A673 (cell line): ENCODE measurements at regions not wholly inside any gene's neighbourhood (a gene's known extent, or its start where the extent isn't known, plus 50 kb on each side); places are given as distances from the start of the nearest gene placed in this dataset.

Source experiments
- BruUV-seq: library from RNA; stranded (reverse); fragments of 400-500 nt; replicated peaks from 2 replicates; lab custom pipeline; 2021; lab: Mats Ljungman, UMichigan
- CTCF ChIA-PET: fragments of 300-600 bp; sonication (Branson Sonifier 250); formaldehyde crosslinking; loops from one replicate; lab custom pipeline; 2022; ENCODE audit warnings: antibody characterized with exemption; lab: Charles Lee
- POLR2A ChIA-PET: fragments of 300-600 bp; sonication (Branson Sonifier 250); formaldehyde crosslinking; loops from one replicate; lab custom pipeline; 2022; ENCODE audit warnings: antibody characterized with exemption; ENCODE audit not compliant: low non-redundant PET; lab: Charles Lee
- DNase-seq: peaks from one replicate; pipeline ENCODE4 v3.0.0-alpha.2; 2015; ENCODE audit warnings: low spot score
- H3K27ac ChIP-seq: fragments of 200-600 bp; sonication (generic); 2 replicates; pipeline ENCODE4 v1.5.1; 2016; ENCODE audit warnings: mixed run types, low read depth, mild to moderate bottlenecking, mixed read lengths, antibody characterized with exemption, low read length; ENCODE audit not compliant: poor library complexity, severe bottlenecking
- H3K27me3 ChIP-seq: fragments of 200-600 bp; sonication (generic); replicated peaks from 2 replicates; pipeline ENCODE4 v1.6.1; 2017; ENCODE audit warnings: mixed run types, low read depth, mild to moderate bottlenecking, mixed read lengths, antibody characterized with exemption, low read length; ENCODE audit not compliant: insufficient read depth, poor library complexity
- H3K36me3 ChIP-seq: fragments of 200-600 bp; sonication (generic); 2 replicates; pipeline ENCODE4 v1.6.1; 2016; ENCODE audit warnings: mixed run types, mild to moderate bottlenecking, mixed read lengths, antibody characterized with exemption, low read length; ENCODE audit not compliant: insufficient read depth, poor library complexity, severe bottlenecking
- H3K4me1 ChIP-seq: fragments of 200-600 bp; sonication (generic); 2 replicates; pipeline ENCODE4 v1.6.1; 2017; ENCODE audit warnings: mixed run types, mild to moderate bottlenecking, mixed read lengths, antibody characterized with exemption, low read length; ENCODE audit not compliant: insufficient read depth, poor library complexity, severe bottlenecking
- H3K4me3 ChIP-seq: fragments of 200-600 bp; sonication (generic); 2 replicates; pipeline ENCODE4 v1.5.1; 2016; ENCODE audit warnings: low read depth, mixed run types, mild to moderate bottlenecking, mixed read lengths, low read length; ENCODE audit not compliant: poor library complexity, severe bottlenecking
- H3K9me3 ChIP-seq: fragments of 200-600 bp; sonication (generic); 2 replicates; pipeline ENCODE4 v1.6.1; 2016; ENCODE audit warnings: mixed run types, low read depth, mild to moderate bottlenecking, mixed read lengths, antibody characterized with exemption, low read length; ENCODE audit not compliant: poor library complexity, severe bottlenecking
- EZH2 ChIP-seq: fragments of 200-600 bp; sonication (generic); IDR thresholded peaks from 2 replicates; pipeline ENCODE4 v1.6.1; 2017; ENCODE audit warnings: borderline replicate concordance, low read depth, mild to moderate bottlenecking, mixed read lengths, antibody characterized with exemption, low read length; ENCODE audit not compliant: poor library complexity, severe bottlenecking
- intact Hi-C: fragments of 100-400 bp; cut with micrococcal nuclease; formaldehyde crosslinking; loops from one replicate; pipeline ENCODE4 v1.10.0; 2022; ENCODE audit not compliant: unreplicated experiment
- TF ChIP-seq, protein P1 (sequence below): fragments of 300-800, 200-600 bp; sonication (generic); conservative IDR thresholded peaks from 2 replicates; pipeline ENCODE4 v1.5.1; 2017; ENCODE audit warnings: low read depth, mild to moderate bottlenecking, antibody characterized with exemption, low read length, moderate library complexity, mixed read lengths

DNA sequence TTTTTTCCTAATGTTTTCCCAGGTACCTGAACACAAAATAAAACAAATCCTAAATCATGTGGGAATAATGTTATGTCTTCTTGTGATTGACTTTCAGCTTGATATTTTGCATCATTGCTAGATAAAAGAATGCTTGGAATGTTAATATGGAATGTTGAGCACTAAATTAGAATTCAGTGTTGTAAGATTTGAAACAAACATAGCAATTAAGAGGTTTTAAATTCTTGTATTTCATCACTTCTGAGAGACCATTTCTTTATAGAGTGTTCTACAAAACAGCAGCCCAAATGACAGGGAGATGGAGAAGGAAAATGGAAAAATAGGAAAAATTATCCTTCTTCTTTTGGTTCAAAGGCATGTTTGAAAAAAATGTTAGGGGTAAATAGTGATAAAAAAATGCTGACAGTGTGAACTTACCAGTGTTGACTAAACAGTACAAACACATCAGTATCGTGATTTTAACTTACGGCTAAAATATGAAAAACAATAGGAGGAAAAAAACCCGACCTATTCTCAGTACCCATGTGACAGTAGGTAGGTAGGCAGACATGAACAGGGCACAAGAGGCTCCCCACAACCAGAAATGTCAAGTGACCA is 102.6 kb upstream of the PDE5A start:
- H3K4me1 ChIP-seq, result no peaks in the 10 kb centered on the region
- DNase-seq, result no peak
- no peak overlapping the region for H3K4me3 ChIP-seq
- intact Hi-C loops, result no loop called here
- ChIA-PET POLR2A (no interaction called here), CTCF (no interaction called here)
- no peak overlapping the region for H3K27ac ChIP-seq
- no TSS peak for BruUV-seq
- H3K36me3 ChIP-seq, result no peaks in the 10 kb centered on the region
- H3K27me3 ChIP-seq, result no peaks in the 10 kb centered on the region
- no peaks in the 10 kb centered on the region for H3K9me3 ChIP-seq
- TF ChIP-seq, protein P1, sequence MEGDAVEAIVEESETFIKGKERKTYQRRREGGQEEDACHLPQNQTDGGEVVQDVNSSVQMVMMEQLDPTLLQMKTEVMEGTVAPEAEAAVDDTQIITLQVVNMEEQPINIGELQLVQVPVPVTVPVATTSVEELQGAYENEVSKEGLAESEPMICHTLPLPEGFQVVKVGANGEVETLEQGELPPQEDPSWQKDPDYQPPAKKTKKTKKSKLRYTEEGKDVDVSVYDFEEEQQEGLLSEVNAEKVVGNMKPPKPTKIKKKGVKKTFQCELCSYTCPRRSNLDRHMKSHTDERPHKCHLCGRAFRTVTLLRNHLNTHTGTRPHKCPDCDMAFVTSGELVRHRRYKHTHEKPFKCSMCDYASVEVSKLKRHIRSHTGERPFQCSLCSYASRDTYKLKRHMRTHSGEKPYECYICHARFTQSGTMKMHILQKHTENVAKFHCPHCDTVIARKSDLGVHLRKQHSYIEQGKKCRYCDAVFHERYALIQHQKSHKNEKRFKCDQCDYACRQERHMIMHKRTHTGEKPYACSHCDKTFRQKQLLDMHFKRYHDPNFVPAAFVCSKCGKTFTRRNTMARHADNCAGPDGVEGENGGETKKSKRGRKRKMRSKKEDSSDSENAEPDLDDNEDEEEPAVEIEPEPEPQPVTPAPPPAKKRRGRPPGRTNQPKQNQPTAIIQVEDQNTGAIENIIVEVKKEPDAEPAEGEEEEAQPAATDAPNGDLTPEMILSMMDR, result no peak
- no peak for TF ChIP-seq EZH2

DNA sequence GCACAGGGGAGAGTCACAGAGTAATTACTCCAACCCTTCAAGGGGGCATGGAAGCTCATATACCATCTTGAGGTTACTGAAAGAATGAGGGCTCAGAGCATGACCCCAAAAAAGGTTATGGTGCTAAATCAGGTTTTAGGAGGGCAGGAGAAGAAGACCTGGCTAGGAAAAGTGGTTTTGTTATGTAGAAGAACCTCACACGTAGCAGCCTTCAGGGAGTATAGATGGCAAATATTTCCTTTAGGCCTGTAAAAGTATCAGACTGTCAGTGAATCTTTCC is 102.0 kb upstream of the PDE5A start:
- TF ChIP-seq, protein P1, result no peak
- TF ChIP-seq EZH2, result no peak
- ChIA-PET POLR2A (no interaction called here), CTCF (no interaction called here)
- no TSS peak for BruUV-seq
- DNase-seq, result no peak
- intact Hi-C loops, result no loop called here
- no peaks in the 10 kb centered on the region for H3K36me3 ChIP-seq
- H3K27ac ChIP-seq, result no peak overlapping the region
- H3K27me3 ChIP-seq, result no peaks in the 10 kb centered on the region
- H3K4me3 ChIP-seq, result no peak overlapping the region
- H3K4me1 ChIP-seq, result no peaks in the 10 kb centered on the region
- no peaks in the 10 kb centered on the region for H3K9me3 ChIP-seq

DNA sequence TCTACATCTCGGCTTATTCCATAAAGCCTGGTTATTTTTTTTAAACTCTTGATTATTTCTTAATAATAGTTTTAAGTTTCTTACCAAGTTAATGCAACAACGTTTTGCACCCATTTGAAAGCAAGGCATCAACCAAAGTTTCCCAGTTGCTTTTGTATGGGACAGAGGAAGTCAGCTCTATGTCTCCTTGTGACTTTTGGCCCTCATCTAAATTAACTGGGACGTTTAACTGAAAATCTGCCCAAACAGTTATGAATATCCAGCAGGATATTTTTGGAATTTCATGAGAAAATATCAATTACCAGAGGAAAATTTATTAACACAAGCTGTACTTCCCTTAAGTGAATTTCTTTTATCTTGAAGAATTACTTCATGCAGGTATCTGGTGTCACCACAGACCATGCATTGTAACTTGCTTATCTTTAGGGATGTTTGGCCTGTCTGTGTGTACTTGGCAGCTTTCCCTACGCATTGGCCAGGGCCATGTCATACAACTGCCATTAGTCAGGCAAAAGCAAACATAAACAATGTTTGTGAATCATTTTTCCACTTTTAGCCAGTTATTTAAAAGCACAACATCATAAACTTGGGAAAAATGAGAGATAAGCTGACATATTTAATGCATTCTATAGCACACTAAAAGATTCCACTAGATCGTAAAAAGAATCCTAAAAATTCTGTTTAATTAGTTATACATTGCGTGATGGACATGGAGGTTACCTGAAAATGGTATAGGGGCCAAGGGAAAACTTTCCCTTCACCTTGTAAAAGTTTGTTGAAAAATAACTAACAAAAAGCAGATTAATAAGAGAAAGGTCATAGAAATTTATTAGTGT is 101.4 kb upstream of the PDE5A start:
- H3K36me3 ChIP-seq, result no peaks in the 10 kb centered on the region
- ChIA-PET CTCF (no interaction called here), POLR2A (no interaction called here)
- no peaks in the 10 kb centered on the region for H3K27me3 ChIP-seq
- H3K4me1 ChIP-seq, result no peaks in the 10 kb centered on the region
- TF ChIP-seq, protein P1, result no peak
- TF ChIP-seq EZH2, result no peak
- DNase-seq, result no peak
- no TSS peak for BruUV-seq
- H3K4me3 ChIP-seq, result no peak overlapping the region
- H3K9me3 ChIP-seq, result no peaks in the 10 kb centered on the region
- intact Hi-C loops, result no loop called here
- no peak overlapping the region for H3K27ac ChIP-seq
